HG03469 (cell line): ENCODE measurements at regions not wholly inside any gene's neighbourhood (a gene's known extent, or its start where the extent isn't known, plus 50 kb on each side); places are given as distances from the start of the nearest gene placed in this dataset.
A peak's percentile ranks its signal among the peaks of the same experiment; 100 is the strongest.
"Not testable (repeated sequence)": the region's sequence is repeated elsewhere in the genome, so short reads cannot be mapped to it uniquely, and the experiment has no call there.

ENCODE experiments used
- ATAC-seq: cut with Tn5 transposase; IDR thresholded peaks from one replicate; pipeline ENCODE4 v1.9.1; 2021; ENCODE audit warnings: mild to moderate bottlenecking, moderate library complexity, moderate number of reproducible peaks; ENCODE audit not compliant: unreplicated experiment

GRCh38 chr3:145079436-145079835, 1081.5 kb downstream of the PLOD2 start:
- ATAC-seq = no peak

- no peak for ATAC-seq
Observed at GRCh38 chr3:145087038-145087437, 1073.9 kb downstream of the PLOD2 start.

DNA sequence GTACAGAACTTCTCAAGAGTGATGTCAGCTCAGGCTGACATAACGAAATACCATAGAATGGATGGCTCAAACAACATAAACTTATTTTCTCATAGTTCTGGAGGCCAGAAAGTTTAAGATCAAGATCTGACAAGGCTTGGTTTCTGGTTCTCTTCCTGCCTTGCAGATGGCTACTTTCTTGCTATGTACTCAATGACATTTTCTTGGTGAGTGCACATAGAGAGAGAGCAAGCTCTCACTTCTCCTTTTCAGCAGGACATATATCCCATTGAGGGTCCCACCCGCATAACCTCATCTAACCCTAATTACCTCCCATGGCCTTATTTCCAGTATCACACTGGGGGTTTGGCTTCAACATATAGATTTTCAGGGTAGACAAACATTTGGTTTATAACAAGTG, 1072.1 kb downstream of the PLOD2 start:
- ATAC-seq = peak; percentile 73

GRCh38 chr3:145089337-145089736, 1071.6 kb downstream of the PLOD2 start:
- ATAC-seq = no peak

DNA sequence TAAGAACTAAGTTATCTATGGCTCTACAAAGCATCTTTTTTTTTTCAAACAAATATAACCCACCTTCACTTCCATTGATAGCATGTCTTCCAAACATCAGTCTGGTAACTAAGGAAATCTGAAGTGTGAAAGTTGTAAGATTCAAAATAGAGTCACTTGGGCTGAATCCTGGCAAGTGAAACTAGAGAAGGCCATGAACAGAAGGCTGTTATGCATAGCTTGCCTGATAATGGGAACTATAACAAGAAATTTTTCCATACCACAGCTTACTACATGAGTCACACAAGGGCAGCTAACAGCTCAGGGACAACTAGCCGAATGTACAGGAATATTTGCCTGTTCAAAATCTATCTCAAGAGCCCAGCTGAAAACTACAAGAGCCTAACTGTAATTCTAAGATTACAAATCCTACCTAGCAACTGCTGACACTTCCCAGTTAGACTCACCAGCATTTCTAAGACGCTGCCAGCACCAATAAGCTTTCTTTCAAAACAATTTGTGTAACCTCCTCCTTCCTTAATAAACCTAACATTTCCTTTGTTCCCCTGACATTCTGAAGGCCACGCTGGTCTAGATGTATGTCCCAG, 1066.5 kb downstream of the PLOD2 start:
- peak; percentile 97 for ATAC-seq

DNA sequence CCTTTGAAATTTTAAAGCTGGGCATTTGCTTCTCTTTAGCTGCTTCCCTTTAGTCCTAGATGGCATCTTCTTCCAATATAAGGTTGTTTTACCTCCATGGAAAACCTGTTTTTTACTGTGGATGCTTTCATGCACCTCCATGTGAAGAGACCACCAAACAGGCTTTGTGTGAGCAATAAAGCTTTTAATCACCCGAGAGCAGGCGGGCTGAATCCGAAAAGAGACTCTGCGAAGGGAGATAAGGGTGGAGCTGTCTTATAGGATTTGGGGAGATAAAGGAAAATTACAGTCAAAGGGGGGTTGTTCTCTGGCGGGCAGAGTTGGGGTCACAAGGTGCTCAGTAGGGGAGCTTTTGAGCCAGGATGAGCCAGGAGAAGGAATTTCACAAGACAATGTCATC, 1049.8 kb downstream of the PLOD2 start:
- ATAC-seq = not testable (repeated sequence)

DNA sequence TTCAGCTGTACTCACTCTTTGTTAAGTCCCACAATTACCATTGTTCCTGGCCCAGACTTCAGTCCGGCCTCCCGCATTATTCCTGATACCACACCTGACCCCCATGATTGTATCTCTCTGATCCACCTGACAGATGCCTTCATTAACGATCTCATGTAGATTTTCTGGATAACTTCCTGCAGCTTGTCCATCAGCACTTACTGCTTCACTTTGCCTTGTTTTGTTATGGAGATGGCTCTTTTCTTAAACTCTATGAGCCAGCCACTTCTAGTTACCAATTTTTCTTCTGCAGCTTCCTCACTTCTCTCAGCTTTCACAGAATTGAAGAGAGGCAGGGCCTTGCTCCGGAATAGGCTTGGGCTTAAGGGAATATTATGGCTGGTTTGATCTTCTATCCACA, 1044.2 kb downstream of the PLOD2 start:
- ATAC-seq = no peak

DNA sequence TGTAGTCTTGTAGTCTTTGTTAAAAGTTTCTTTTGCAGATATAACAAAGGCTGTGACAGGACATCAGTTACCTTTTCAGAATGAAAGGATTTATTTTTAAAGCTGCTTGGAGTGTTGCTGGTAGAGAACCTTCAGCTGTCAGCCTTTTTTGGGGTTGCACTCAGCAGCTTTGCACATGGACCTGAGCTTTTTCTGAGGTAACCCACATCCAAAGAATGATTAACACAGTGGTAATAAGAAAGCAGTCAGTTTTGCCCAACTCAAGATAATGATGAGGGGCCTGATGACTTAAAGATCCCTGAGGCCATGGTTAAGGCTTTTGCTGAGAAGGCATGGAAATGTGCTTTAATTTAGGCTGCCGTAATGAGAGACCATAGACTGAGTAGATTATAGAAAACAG, 1042.7 kb downstream of the PLOD2 start:
- ATAC-seq = peak; percentile 64

DNA sequence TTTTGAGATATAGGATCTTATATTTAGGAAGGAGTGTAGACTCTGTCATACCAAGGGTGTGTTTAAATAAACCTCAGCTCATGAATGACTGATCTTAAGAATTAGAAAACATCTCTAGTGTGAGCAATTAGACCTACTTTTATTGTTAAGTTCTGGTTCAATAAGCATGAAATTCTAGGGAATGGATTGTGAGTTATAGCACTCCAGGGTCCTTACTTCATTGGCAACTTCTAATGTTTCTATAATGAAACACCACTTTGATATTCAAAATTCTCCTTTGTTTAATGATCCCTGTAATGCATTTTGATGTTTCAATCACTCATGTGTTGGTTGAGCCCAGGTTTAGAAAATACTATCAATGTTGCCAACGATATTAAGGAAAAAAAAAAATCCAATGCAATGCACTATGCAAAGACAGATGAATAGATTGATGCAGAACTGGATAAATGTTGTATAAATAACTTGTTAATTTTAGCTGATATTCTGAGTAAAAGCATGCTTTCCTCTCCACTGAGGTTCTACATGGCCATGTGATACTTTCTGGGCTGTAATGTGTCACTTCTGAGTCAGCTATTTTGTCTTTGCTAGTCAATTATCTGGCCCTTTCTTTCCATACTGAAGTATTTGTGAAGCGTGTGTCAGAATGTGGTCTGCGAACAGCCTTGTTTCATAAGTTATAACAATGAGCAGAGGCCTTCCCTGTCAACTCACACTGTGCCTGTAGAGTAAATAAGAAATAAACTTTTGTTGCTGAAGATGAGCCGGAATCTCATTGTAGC, 1035.9 kb downstream of the PLOD2 start:
- no peak for ATAC-seq

DNA sequence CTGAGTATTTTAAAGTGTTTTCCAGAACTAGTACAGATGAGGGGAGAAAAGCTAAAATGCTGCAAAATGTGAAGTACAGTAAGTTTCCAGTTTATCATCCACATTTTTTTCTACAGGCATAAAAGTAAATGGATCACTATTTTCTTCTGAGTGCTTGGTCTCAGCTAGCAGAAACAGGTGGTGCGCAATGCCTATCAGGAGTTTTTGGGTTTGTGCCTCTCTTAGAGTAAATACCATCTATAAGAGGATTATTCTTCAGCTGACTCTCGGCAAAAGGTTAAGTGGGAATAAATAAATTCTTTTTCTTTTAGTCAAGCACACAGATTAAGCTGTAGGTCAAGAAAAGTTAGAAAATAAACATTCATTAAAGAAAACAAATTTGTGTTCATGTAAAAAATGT, 1027.7 kb downstream of the PLOD2 start:
- no peak for ATAC-seq

DNA sequence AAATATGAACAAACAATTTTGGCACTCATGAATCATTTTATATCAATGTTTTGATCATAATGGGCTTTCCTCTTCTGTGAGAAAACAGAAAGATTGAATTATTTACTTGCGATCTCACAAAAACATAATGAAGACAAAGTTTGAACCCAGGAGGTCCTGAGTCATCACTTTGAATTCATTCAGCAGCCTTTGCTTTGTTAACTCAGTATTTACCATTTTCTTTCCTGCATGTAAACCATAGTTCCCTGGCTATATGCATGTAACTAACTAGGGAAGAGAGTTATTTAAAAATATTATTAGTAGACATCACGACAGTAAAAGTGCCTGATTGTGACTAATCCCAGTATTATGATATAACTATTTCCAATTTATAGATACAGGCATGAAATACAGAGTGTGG, 1026.2 kb downstream of the PLOD2 start:
- no peak for ATAC-seq

DNA sequence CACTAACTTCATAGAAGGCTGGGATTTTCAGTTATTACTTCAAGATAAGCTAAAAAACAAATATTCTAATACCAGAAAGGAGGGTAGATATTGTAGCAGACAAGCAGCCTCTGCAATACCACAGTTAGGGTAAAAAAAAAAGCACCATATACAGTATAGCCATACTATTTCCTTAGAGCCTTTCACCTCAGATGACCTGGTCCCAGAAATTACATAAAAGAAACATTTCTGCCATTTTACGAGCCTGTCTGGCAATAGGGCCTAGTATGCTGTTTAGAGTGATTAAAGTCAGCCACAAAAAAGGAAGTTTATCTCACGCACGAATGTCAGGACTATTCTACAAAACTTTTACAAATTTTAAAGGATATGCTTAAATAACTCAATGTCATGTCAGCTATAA, 1016.6 kb downstream of the PLOD2 start:
- no peak for ATAC-seq

- no peak for ATAC-seq
Observed at GRCh38 chr3:145145461-145145860, 1015.5 kb downstream of the PLOD2 start.

DNA sequence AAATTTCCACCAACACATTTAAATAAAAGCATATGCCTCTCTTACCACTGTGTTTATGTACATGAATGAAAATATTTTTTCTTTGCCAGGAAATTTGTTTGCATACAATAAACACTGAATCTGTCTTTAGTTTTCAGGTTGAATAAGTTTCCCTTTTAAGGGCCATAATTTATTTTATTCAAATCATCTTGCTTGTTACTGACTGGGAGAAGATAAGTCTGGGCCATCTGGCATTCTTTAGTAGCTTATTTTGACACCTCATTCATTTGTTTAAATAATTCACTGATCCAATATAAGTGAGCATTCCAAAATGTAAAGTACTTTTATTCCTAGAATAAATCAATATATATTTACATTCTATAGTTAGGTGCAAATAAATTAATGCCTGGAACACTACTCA, 1001.3 kb downstream of the PLOD2 start:
- ATAC-seq = no peak

DNA sequence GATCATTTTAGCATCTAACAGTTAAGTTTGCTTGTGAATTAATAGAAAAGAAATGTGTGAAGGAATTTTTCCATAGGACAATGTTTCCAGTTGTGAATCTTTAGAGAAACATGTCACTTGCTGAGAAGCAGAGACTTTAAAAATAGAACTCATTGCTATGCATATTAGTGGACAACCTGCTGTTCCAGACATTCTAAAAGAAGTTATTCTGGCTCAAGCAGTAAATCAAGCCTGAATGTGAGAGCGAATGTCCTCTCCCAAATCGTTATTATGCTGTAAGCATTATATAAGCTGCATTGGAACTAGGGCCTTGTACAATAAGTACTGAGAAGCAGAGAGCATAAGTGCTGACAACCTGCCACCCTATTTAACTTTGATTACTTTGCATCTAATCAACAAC, 990.9 kb downstream of the PLOD2 start:
- no peak for ATAC-seq

DNA sequence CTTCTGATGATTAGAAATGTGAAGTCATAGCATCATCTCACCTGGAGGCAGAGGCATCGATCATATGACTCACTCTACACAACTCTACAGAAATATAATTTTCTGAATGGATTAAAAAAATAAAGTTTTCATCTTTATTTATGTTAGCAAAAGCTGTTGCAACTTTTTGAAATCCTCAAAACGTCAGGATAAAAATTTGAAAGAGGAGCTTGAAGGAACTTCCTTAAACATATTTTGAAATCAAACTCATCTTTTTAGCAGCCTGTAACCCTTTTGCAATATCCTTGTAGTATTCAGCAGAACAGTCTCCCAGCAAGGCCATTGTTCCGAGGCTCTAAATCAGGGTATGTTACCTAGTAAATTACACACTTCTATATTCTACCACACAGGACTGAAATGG, 985.4 kb downstream of the PLOD2 start:
- ATAC-seq = no peak

GRCh38 chr3:145176907-145177306, 984.1 kb downstream of the PLOD2 start:
- no peak for ATAC-seq

- no peak for ATAC-seq
Observed at GRCh38 chr3:145177828-145178227, 983.2 kb downstream of the PLOD2 start.

GRCh38 chr3:145182196-145182911, 978.6 kb downstream of the PLOD2 start:
- no peak for ATAC-seq

DNA sequence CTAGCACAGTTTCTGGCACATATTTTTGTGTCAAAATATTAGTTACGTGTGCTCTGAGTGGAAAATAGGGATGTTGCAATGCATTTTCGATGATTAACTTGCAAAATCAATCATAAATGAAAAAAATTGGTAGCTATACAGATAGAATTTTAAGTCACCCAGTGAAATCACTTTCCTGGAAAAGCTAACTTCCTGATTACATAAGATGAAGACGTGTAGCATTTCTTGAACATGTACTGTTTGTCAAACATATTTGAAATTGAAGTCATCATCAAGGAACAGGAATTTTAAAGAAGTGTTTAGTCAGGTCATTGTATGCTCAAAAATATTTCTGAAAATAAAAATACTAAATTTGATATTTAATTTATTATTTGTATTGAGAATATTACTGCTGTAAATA, 977.7 kb downstream of the PLOD2 start:
- ATAC-seq = no peak

DNA sequence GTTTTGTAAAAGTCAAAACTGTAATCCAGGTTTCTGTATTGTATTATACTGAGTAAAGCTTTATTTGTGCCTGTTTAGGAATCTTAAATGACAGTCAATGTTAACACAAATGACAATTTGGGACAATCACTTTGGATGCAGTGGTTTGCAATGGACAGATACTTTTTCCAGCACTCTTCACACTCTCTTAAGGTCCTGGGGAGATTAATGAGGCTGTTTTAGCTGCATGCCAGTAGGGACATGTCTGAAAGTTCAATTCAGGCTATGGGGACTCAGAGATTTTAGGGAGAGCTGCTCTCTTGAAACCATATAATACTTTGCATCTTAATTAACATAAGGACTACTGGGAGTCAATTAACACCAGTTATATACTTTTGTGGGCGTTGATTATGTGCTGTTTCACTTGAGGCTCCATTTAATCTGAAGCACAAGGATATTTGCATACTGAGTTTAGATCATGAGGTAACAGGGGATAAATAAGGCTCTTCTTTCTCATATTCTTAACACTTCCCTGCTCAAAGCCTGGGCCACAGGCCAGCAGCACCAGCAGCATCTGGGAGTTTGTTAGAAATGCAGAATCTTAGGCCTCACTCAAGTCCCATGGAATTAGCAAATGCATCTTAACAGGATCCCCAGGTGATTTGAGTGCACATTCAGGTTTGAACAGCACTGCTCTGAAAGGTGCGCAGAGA, 972.8 kb downstream of the PLOD2 start:
- ATAC-seq = no peak

DNA sequence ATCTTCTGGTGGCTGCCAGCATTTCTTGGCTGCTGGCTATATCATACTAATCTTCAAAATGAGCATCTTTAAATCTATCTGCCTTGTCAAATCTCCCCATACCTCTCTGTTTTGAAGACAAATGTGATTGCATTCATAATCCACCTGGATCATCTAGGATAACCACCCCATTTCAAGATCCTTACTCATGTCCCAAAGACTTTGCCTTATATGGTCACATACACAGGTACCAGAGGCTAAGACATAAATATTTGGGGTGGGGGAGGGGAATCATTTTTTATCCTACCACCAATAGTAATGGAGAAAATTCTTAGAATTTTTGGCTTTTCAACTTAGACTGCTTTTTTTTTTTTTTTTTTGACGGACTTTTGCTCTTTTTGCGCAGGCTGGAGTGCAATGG, 970.8 kb downstream of the PLOD2 start:
- no peak for ATAC-seq
